ENCODE measurements at regions not wholly inside any gene's neighbourhood (a gene's known extent, or its start where the extent isn't known, plus 50 kb on each side); places are given as distances from the start of the nearest gene placed in this dataset.

- DNase-seq (no peak), ATAC-seq (no peak)
- H3K4me3 ChIP-seq = no peak overlapping the region
- H3K9me3 ChIP-seq = no peaks in the 10 kb centered on the region
- 37 to 45% methylated on average over 7 of the region's 7 CpGs for WGBS, 2 donors
- H3K27me3 ChIP-seq = no peaks in the 10 kb centered on the region
- no peaks in the 10 kb centered on the region for H3K4me1 ChIP-seq
- intact Hi-C loops (cut with DNase I) = no loop called here
- H3K27ac ChIP-seq = no peak overlapping the region
- no peaks in the 10 kb centered on the region for H3K36me3 ChIP-seq (replicated peaks in 1 of 2; ENCODE audit: insufficient read depth in 1 of 2, low read depth in 2 of 2)
- TF ChIP-seq POLR2A (IDR thresholded peaks at IDR 0.05) = no peak
- TF ChIP-seq, protein P1, sequence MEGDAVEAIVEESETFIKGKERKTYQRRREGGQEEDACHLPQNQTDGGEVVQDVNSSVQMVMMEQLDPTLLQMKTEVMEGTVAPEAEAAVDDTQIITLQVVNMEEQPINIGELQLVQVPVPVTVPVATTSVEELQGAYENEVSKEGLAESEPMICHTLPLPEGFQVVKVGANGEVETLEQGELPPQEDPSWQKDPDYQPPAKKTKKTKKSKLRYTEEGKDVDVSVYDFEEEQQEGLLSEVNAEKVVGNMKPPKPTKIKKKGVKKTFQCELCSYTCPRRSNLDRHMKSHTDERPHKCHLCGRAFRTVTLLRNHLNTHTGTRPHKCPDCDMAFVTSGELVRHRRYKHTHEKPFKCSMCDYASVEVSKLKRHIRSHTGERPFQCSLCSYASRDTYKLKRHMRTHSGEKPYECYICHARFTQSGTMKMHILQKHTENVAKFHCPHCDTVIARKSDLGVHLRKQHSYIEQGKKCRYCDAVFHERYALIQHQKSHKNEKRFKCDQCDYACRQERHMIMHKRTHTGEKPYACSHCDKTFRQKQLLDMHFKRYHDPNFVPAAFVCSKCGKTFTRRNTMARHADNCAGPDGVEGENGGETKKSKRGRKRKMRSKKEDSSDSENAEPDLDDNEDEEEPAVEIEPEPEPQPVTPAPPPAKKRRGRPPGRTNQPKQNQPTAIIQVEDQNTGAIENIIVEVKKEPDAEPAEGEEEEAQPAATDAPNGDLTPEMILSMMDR (IDR thresholded peaks at IDR 0.05) = no peak
Observed at GRCh38 chr6:8240301-8240700, 138.0 kb upstream of the EEF1E1 start.

GRCh38 chr6:8238773-8239683 is 136.7 kb upstream of the EEF1E1 start:
- H3K4me3 ChIP-seq = no peak overlapping the region
- H3K36me3 ChIP-seq (replicated peaks in 1 of 2; ENCODE audit: insufficient read depth in 1 of 2, low read depth in 2 of 2) = no peaks in the 10 kb centered on the region
- 42 to 48% methylated on average over 10 of the region's 10 CpGs for WGBS, 2 donors
- no peak for TF ChIP-seq POLR2A (IDR thresholded peaks at IDR 0.05)
- TF ChIP-seq, protein P1 (IDR thresholded peaks at IDR 0.05) = no peak
- H3K9me3 ChIP-seq = no peaks in the 10 kb centered on the region
- no peak overlapping the region for H3K27ac ChIP-seq
- no peak for DNase-seq
- no peak for ATAC-seq
- H3K4me1 ChIP-seq = no peaks in the 10 kb centered on the region
- intact Hi-C loops (cut with DNase I) = no loop called here
- H3K27me3 ChIP-seq = no peaks in the 10 kb centered on the region

DNA sequence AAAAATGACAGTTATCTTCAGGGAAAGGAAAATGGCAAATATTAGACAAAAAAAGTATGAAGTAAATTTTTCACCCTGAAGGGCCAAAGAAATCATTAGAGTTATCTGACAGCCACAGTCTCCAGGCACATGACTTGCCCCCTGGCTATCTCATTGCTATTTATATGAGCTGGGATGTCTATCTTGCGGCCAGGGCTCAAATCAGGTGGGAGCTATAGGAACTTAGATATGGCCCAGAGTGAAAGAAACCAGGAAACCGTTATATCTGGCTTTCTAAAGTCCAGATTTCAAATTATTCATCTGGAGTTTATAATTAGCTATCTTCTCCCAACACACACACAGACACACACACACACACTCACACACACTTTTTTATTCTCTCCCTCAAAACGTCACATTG is 135.3 kb upstream of the EEF1E1 start:
- Histone ChIP-seq H3K27ac (no peak overlapping the region), H3K9me3 (no peaks in the 10 kb centered on the region), H3K4me3 (no peak overlapping the region), H3K27me3 (no peaks in the 10 kb centered on the region), H3K4me1 (no peaks in the 10 kb centered on the region), H3K36me3 (replicated peaks in 1 of 2; ENCODE audit: insufficient read depth in 1 of 2, low read depth in 2 of 2) (no peaks in the 10 kb centered on the region)
- DNase-seq (no peak), ATAC-seq (no peak)
- TF ChIP-seq, protein P1 (IDR thresholded peaks at IDR 0.05) = no peak
- no peak for TF ChIP-seq POLR2A (IDR thresholded peaks at IDR 0.05)
- 36 to 40% methylated on average over 3 of the region's 3 CpGs for WGBS, 2 donors
- intact Hi-C loops (cut with DNase I) = no loop called here

DNA sequence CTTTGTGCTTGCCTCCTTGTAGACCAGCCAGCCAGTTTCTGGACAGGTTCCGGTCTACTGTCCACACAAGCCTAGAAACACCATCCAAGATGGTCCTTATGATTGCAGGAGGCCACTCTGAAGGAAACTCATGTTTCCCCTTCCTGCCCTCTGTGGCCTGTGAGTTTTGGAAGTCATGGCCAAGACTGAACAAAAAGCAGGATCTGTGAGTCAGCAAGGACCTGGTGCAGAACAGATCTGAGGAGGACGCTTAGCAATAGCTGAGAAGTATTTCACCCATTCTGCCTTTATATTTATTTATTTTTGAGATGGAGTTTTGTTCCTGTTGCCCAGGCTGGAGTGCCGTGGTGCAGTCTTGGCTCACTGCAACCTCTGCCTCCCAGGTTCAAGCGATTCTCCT is 134.6 kb upstream of the EEF1E1 start:
- Histone ChIP-seq H3K27me3 (no peaks in the 10 kb centered on the region), H3K4me3 (no peak overlapping the region), H3K4me1 (no peaks in the 10 kb centered on the region), H3K27ac (no peak overlapping the region), H3K9me3 (no peaks in the 10 kb centered on the region), H3K36me3 (replicated peaks in 1 of 2; ENCODE audit: insufficient read depth in 1 of 2, low read depth in 2 of 2) (no peaks in the 10 kb centered on the region)
- 67 to 77% methylated on average over 4 of the region's 4 CpGs for WGBS, 2 donors
- no peak for ATAC-seq
- TF ChIP-seq, protein P1 (IDR thresholded peaks at IDR 0.05) = no peak
- no peak for TF ChIP-seq POLR2A (IDR thresholded peaks at IDR 0.05)
- intact Hi-C loops (cut with DNase I) = no loop called here
- DNase-seq = no peak

DNA sequence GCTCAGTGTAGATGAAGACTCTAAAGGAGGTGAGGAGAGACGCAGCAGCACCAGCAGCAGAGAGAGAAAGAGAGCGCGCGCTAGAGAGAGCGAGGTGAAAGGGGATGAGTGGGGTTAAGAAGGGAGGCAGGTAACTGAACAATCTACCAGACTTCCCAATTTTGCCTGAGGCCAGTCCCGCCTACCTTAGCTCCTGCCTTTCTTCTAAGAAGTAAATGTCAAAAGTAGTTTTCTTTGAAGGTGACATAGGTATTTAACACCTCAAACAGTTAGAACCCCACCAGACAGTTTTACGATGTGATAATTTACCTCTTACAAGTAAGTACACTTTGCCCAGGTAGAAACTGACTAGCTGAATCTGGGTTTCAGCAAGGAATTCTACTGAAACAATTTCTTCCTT is 132.0 kb upstream of the EEF1E1 start:
- no peak for TF ChIP-seq POLR2A (IDR thresholded peaks at IDR 0.05)
- TF ChIP-seq, protein P1 (IDR thresholded peaks at IDR 0.05) = no peak
- Histone ChIP-seq H3K27ac (no peak overlapping the region), H3K4me3 (no peak overlapping the region), H3K9me3 (no peaks in the 10 kb centered on the region), H3K27me3 (no peaks in the 10 kb centered on the region), H3K4me1 (no peaks in the 10 kb centered on the region), H3K36me3 (replicated peaks in 1 of 2; ENCODE audit: insufficient read depth in 1 of 2, low read depth in 2 of 2) (no peaks in the 10 kb centered on the region)
- DNase-seq (no peak), ATAC-seq (no peak)
- intact Hi-C loops (cut with DNase I) = no loop called here
- 72 to 73% methylated on average over 7 of the region's 7 CpGs for WGBS, 2 donors

Data from body of pancreas (tissue), 4 donors.